HCT116 (cell line): ENCODE measurements at regions not wholly inside any gene's neighbourhood (a gene's known extent, or its start where the extent isn't known, plus 50 kb on each side); places are given as distances from the start of the nearest gene placed in this dataset.

Experiments
- ATAC-seq: fragments of 200-7000 bp; cut with Tn5 transposase; 2 replicates; pipeline ENCODE4 v1.9.1; 2020; ENCODE audit warnings: mild to moderate bottlenecking, moderate library complexity
- BruUV-seq: library from RNA; stranded (reverse); fragments of 400-500 nt; replicated peaks from 2 replicates; lab custom pipeline; 2021; lab: Mats Ljungman, UMichigan
- CTCF ChIA-PET: fragments of 300-600 bp; sonication (Branson Sonifier 250); formaldehyde crosslinking; loops from one replicate; lab custom pipeline; 2021; ENCODE audit warnings: antibody characterized with exemption; lab: Charles Lee
- POLR2A ChIA-PET: fragments of 300-600, 350-600 bp; sonication (Branson Sonifier 250); formaldehyde crosslinking; loops from one replicate; lab custom pipeline; 2021; ENCODE audit warnings: antibody characterized with exemption; lab: Charles Lee
- RAD21 ChIA-PET, 2 experiments: fragments of 300-600 bp; sonication (Branson Sonifier 250); formaldehyde crosslinking; loops; one replicate each; lab custom pipeline; 2023; ENCODE audit warnings: low total read pairs in 2 of 2; ENCODE audit not compliant: uncharacterized antibody in 2 of 2, unreplicated experiment in 2 of 2, low non-redundant PET in 1 of 2; lab: Charles Lee
- DNase-seq: peaks from one replicate; pipeline ENCODE4 v3.0.0-alpha.2; 2010; ENCODE audit warnings: low read depth, low spot score
- H2AFZ ChIP-seq: fragments of 200-600 bp; shearing (Covaris generic), sonication (generic); 2 replicates; pipeline ENCODE4 v1.6.1; 2017; ENCODE audit warnings: low read depth, mixed run types, mixed read lengths, antibody characterized with exemption, low read length; ENCODE audit not compliant: poor library complexity, severe bottlenecking
- H3K27ac ChIP-seq: 2 replicates; pipeline ENCODE4 v1.5.1; 2012; ENCODE audit warnings: low read depth, low read length
- H3K27me3 ChIP-seq: fragments of 200-600 bp; sonication (generic); 2 replicates; pipeline ENCODE4 v1.6.1; 2016; ENCODE audit warnings: mixed run types, low read length, mixed read lengths; ENCODE audit not compliant: insufficient read depth
- H3K36me3 ChIP-seq, 2 experiments: fragments of 200-500 bp in 1 of 2; fragments of 200-600 bp in 1 of 2; sonication (Bioruptor generic) in 1 of 2; sonication (generic) in 1 of 2; 2 replicates each; pipeline versions ENCODE4 v1.5.1 to v1.6.1; 2014 to 2016; ENCODE audit warnings: low read length in 2 of 2, inconsistent platforms in 1 of 2, mixed read lengths in 1 of 2, mixed run types in 1 of 2; ENCODE audit not compliant: insufficient read depth in 2 of 2, control insufficient read depth in 1 of 2
- H3K4me1 ChIP-seq, 2 experiments: fragments of 200-600 bp in 1 of 2; sonication (generic) in 1 of 2; 2 replicates each; pipeline versions ENCODE4 v1.5.1 to v1.6.1; 2012 to 2017; ENCODE audit warnings: low read length in 2 of 2, inconsistent platforms in 1 of 2, mild to moderate bottlenecking in 1 of 2, mixed read lengths in 1 of 2, mixed run types in 1 of 2, moderate library complexity in 1 of 2; ENCODE audit not compliant: insufficient read depth in 2 of 2, control insufficient read depth in 1 of 2
- H3K4me2 ChIP-seq: fragments of 200-600 bp; sonication (generic); 2 replicates; pipeline ENCODE4 v1.6.1; 2017; ENCODE audit warnings: mixed run types, low read length, mixed read lengths
- H3K4me3 ChIP-seq, 2 experiments: fragments of 200-600 bp in 1 of 2; sonication (generic) in 1 of 2; replicated peaks in 1 of 2; 2 replicates each; pipeline ENCODE4 v1.5.1; 2011 to 2016; ENCODE audit warnings: low read length in 2 of 2, control low read depth in 1 of 2, low read depth in 1 of 2, mild to moderate bottlenecking in 1 of 2, mixed read lengths in 1 of 2, mixed run types in 1 of 2
- H3K79me2 ChIP-seq: fragments of 200-600 bp; sonication (generic); 2 replicates; pipeline ENCODE4 v1.6.1; 2017; ENCODE audit warnings: mild to moderate bottlenecking, mixed run types, low read length, moderate library complexity, mixed read lengths; ENCODE audit not compliant: insufficient read depth
- H3K9ac ChIP-seq: fragments of 200-600 bp; sonication (generic); 2 replicates; pipeline ENCODE4 v1.6.1; 2016; ENCODE audit warnings: low read length, mixed read lengths
- H3K9me2 ChIP-seq: fragments of 200-600 bp; sonication (generic), shearing (Covaris generic); 2 replicates; pipeline ENCODE4 v1.6.1; 2017; ENCODE audit warnings: mixed run types, mild to moderate bottlenecking, moderate library complexity; ENCODE audit not compliant: insufficient read depth
- H3K9me3 ChIP-seq, 2 experiments: fragments of 200-500 bp in 1 of 2; fragments of 200-600 bp in 1 of 2; sonication (Bioruptor generic) in 1 of 2; sonication (generic) in 1 of 2; 2 replicates each; pipeline ENCODE4 v1.6.1; 2014 to 2017; ENCODE audit warnings: low read length in 2 of 2, mixed read lengths in 2 of 2, inconsistent platforms in 1 of 2, low read depth in 1 of 2, mild to moderate bottlenecking in 1 of 2, mixed run types in 1 of 2, moderate library complexity in 1 of 2; ENCODE audit not compliant: control insufficient read depth in 1 of 2, insufficient read depth in 1 of 2
- H4K20me1 ChIP-seq: fragments of 200-600 bp; sonication (generic), shearing (Covaris generic); 2 replicates; pipeline ENCODE4 v1.6.1; 2017; ENCODE audit warnings: mixed run types, mild to moderate bottlenecking, moderate library complexity; ENCODE audit not compliant: insufficient read depth
- EGR1 ChIP-seq: IDR thresholded peaks from 2 replicates; pipeline ENCODE4 v1.6.1; 2012; ENCODE audit warnings: low read depth
- EZH2 ChIP-seq: fragments of 200-600 bp; sonication (generic); IDR thresholded peaks from 2 replicates; pipeline ENCODE4 v1.6.1; 2017; ENCODE audit warnings: antibody characterized with exemption, mixed run types
- EZH2phosphoT487 ChIP-seq: fragments of 200-600 bp; IDR thresholded peaks from 2 replicates; pipeline ENCODE4 v1.6.1; 2018; ENCODE audit warnings: antibody characterized with exemption, borderline replicate concordance
- POLR2AphosphoS5 ChIP-seq: IDR thresholded peaks from 2 replicates; pipeline ENCODE4 v1.6.1; 2011; ENCODE audit warnings: mild to moderate bottlenecking, low read depth, low read length, moderate library complexity
- SP1 ChIP-seq: IDR thresholded peaks from 2 replicates; pipeline ENCODE4 v1.6.1; 2012; ENCODE audit warnings: low read depth
- SRF ChIP-seq: IDR thresholded peaks from 2 replicates; pipeline ENCODE4 v1.6.1; 2012; ENCODE audit warnings: low read depth
- TCF7L2 ChIP-seq: IDR thresholded peaks from 2 replicates; pipeline ENCODE4 v1.7.0; 2011; ENCODE audit warnings: borderline replicate concordance, inconsistent platforms; ENCODE audit not compliant: insufficient read depth, insufficient read length; ENCODE audit errors: extremely low read depth
- ZNF274 ChIP-seq: fragments of 200-500 bp; sonication (Bioruptor generic); IDR thresholded peaks from 2 replicates; pipeline ENCODE4 v1.6.1; 2014; ENCODE audit warnings: mild to moderate bottlenecking, low read depth, low read length, inconsistent platforms
- intact Hi-C: fragments of 100-400 bp; cut with micrococcal nuclease; formaldehyde crosslinking; loops from 2 replicates; pipeline ENCODE4 v1.10.0; 2022
- TF ChIP-seq, protein P1 (sequence below): IDR thresholded peaks from 2 replicates; pipeline ENCODE4 v1.6.1; 2011; ENCODE audit warnings: mild to moderate bottlenecking, low read length, moderate library complexity; ENCODE audit not compliant: insufficient replicate concordance; ENCODE audit errors: extremely low read depth
- TF ChIP-seq, protein P2 (sequence below): IDR thresholded peaks from 2 replicates; pipeline ENCODE4 v1.6.1; 2012; ENCODE audit warnings: low read depth
- TF ChIP-seq, protein P3 (sequence below): IDR thresholded peaks from 2 replicates; pipeline ENCODE4 v1.6.1; 2012
- TF ChIP-seq, protein P4 (sequence below), 3 experiments: fragments of 200-600 bp in 1 of 3; sonication (generic) in 1 of 3; IDR thresholded peaks in 2 of 3; conservative IDR thresholded peaks in 1 of 3; 2 replicates each; pipeline ENCODE4 v1.5.1; 2012 to 2017; ENCODE audit warnings: low read depth in 2 of 3, low read length in 2 of 3, antibody characterized with exemption in 1 of 3, borderline replicate concordance in 1 of 3, control low read depth in 1 of 3, mild to moderate bottlenecking in 1 of 3, mixed read lengths in 1 of 3, mixed run types in 1 of 3, moderate library complexity in 1 of 3; ENCODE audit not compliant: insufficient read depth in 1 of 3

DNA sequence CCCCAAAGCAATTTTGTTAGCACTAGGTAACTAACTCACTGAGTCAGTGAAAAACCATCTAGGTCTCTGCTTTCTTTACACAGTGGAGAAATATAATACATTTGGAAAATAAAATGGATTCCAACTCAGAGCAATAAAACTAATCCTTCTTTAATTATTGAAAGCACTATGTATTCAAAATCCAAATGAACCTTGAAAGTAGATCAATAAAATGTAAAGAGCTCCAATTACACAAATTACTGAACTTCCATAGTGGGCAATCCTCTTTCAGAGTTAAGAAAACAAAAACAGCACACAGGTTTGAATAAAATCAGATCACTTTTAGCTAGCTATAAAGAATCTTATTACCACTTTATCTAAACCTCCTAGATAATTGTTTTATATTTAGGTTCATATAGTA lies 208.1 kb downstream of the NR4A2 start:
- ATAC-seq, result no peak
- Histone ChIP-seq H3K27me3 (no peaks in the 10 kb centered on the region), H2AFZ (no peak overlapping the region), H3K79me2 (no peaks in the 10 kb centered on the region), H3K4me3 (no peak overlapping the region), H3K9me3 (no peaks in the 10 kb centered on the region), H3K27ac (no peak overlapping the region), H4K20me1 (no peaks in the 10 kb centered on the region), H3K4me2 (no peak overlapping the region), H3K4me1 (no peaks in the 10 kb centered on the region), H3K36me3 (no peaks in the 10 kb centered on the region), H3K9ac (no peak overlapping the region), H3K9me2 (no peaks in the 10 kb centered on the region)
- TF ChIP-seq EGR1 (no peak), SP1 (no peak), EZH2phosphoT487 (no peak), POLR2AphosphoS5 (no peak), TCF7L2 (no peak), SRF (no peak), ZNF274 (no peak), EZH2 (no peak)
- TF ChIP-seq, protein P1, sequence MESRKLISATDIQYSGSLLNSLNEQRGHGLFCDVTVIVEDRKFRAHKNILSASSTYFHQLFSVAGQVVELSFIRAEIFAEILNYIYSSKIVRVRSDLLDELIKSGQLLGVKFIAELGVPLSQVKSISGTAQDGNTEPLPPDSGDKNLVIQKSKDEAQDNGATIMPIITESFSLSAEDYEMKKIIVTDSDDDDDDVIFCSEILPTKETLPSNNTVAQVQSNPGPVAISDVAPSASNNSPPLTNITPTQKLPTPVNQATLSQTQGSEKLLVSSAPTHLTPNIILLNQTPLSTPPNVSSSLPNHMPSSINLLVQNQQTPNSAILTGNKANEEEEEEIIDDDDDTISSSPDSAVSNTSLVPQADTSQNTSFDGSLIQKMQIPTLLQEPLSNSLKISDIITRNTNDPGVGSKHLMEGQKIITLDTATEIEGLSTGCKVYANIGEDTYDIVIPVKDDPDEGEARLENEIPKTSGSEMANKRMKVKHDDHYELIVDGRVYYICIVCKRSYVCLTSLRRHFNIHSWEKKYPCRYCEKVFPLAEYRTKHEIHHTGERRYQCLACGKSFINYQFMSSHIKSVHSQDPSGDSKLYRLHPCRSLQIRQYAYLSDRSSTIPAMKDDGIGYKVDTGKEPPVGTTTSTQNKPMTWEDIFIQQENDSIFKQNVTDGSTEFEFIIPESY, result no peak
- TF ChIP-seq, protein P2, sequence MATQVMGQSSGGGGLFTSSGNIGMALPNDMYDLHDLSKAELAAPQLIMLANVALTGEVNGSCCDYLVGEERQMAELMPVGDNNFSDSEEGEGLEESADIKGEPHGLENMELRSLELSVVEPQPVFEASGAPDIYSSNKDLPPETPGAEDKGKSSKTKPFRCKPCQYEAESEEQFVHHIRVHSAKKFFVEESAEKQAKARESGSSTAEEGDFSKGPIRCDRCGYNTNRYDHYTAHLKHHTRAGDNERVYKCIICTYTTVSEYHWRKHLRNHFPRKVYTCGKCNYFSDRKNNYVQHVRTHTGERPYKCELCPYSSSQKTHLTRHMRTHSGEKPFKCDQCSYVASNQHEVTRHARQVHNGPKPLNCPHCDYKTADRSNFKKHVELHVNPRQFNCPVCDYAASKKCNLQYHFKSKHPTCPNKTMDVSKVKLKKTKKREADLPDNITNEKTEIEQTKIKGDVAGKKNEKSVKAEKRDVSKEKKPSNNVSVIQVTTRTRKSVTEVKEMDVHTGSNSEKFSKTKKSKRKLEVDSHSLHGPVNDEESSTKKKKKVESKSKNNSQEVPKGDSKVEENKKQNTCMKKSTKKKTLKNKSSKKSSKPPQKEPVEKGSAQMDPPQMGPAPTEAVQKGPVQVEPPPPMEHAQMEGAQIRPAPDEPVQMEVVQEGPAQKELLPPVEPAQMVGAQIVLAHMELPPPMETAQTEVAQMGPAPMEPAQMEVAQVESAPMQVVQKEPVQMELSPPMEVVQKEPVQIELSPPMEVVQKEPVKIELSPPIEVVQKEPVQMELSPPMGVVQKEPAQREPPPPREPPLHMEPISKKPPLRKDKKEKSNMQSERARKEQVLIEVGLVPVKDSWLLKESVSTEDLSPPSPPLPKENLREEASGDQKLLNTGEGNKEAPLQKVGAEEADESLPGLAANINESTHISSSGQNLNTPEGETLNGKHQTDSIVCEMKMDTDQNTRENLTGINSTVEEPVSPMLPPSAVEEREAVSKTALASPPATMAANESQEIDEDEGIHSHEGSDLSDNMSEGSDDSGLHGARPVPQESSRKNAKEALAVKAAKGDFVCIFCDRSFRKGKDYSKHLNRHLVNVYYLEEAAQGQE, result no peak
- TF ChIP-seq, protein P3, sequence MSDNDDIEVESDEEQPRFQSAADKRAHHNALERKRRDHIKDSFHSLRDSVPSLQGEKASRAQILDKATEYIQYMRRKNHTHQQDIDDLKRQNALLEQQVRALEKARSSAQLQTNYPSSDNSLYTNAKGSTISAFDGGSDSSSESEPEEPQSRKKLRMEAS, result no peak
- TF ChIP-seq, protein P4, sequence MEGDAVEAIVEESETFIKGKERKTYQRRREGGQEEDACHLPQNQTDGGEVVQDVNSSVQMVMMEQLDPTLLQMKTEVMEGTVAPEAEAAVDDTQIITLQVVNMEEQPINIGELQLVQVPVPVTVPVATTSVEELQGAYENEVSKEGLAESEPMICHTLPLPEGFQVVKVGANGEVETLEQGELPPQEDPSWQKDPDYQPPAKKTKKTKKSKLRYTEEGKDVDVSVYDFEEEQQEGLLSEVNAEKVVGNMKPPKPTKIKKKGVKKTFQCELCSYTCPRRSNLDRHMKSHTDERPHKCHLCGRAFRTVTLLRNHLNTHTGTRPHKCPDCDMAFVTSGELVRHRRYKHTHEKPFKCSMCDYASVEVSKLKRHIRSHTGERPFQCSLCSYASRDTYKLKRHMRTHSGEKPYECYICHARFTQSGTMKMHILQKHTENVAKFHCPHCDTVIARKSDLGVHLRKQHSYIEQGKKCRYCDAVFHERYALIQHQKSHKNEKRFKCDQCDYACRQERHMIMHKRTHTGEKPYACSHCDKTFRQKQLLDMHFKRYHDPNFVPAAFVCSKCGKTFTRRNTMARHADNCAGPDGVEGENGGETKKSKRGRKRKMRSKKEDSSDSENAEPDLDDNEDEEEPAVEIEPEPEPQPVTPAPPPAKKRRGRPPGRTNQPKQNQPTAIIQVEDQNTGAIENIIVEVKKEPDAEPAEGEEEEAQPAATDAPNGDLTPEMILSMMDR (IDR thresholded peaks at IDR 0.05 in 2 of 3, conservative IDR thresholded peaks at IDR 0.05 in 1 of 3; ENCODE audit: borderline replicate concordance in 1 of 3, insufficient read depth in 1 of 3, low read depth in 2 of 3, low read length in 2 of 3), result no peak
- no TSS peak for BruUV-seq
- CTCF ChIA-PET, result no interaction called here
- POLR2A ChIA-PET, result no interaction called here
- intact Hi-C loops, result no loop called here
- RAD21 ChIA-PET, result no interaction called here
- DNase-seq, result no peak
